H9 (cell line): ENCODE measurements at regions not wholly inside any gene's neighbourhood (a gene's known extent, or its start where the extent isn't known, plus 50 kb on each side); places are given as distances from the start of the nearest gene placed in this dataset.

Source experiments
- DNase-seq: peaks from one replicate; pipeline ENCODE4 v3.0.0-alpha.2; 2017
- H2AFZ ChIP-seq: one replicate; pipeline ENCODE4 v1.6.1; 2013; ENCODE audit warnings: mild to moderate bottlenecking, low read length, control low read depth, moderate library complexity
- H2AK5ac ChIP-seq: 2 replicates; pipeline ENCODE4 v1.6.1; 2013; ENCODE audit warnings: low read length, control low read depth, mixed read lengths; ENCODE audit not compliant: insufficient read length
- H2BK120ac ChIP-seq: one replicate; pipeline ENCODE4 v1.6.1; 2013; ENCODE audit warnings: low read depth, mild to moderate bottlenecking, low read length, control low read depth, inconsistent platforms; ENCODE audit not compliant: poor library complexity, severe bottlenecking
- H2BK12ac ChIP-seq: 2 replicates; pipeline ENCODE4 v1.6.1; 2013; ENCODE audit warnings: low read length, control low read depth, mixed read lengths, low read depth; ENCODE audit not compliant: insufficient read length
- H2BK15ac ChIP-seq: 2 replicates; pipeline ENCODE4 v1.6.1; 2013; ENCODE audit warnings: low read depth, low read length, control low read depth
- H2BK20ac ChIP-seq: one replicate; pipeline ENCODE4 v1.6.1; 2013; ENCODE audit warnings: low read depth, mild to moderate bottlenecking, low read length, control low read depth, inconsistent platforms; ENCODE audit not compliant: poor library complexity, severe bottlenecking
- H2BK5ac ChIP-seq: 2 replicates; pipeline ENCODE4 v1.6.1; 2013; ENCODE audit warnings: low read length, control low read depth, mixed read lengths; ENCODE audit not compliant: insufficient read length
- H3K14ac ChIP-seq: 2 replicates; pipeline ENCODE4 v1.6.1; 2013; ENCODE audit warnings: low read length, control low read depth; ENCODE audit not compliant: insufficient read depth
- H3K18ac ChIP-seq: 2 replicates; pipeline ENCODE4 v1.6.1; 2013; ENCODE audit warnings: low read depth, mild to moderate bottlenecking, mixed read lengths, low read length, control low read depth; ENCODE audit not compliant: insufficient read length
- H3K23ac ChIP-seq: 2 replicates; pipeline ENCODE4 v1.6.1; 2013; ENCODE audit warnings: low read length, control low read depth, mixed read lengths, low read depth; ENCODE audit not compliant: insufficient read length
- H3K23me2 ChIP-seq: 2 replicates; pipeline ENCODE4 v1.6.1; 2013; ENCODE audit warnings: low read depth, mild to moderate bottlenecking, mixed read lengths, low read length, control low read depth; ENCODE audit not compliant: insufficient read length, poor library complexity, severe bottlenecking
- H3K27ac ChIP-seq: 2 replicates; pipeline ENCODE4 v1.5.1; 2013; ENCODE audit warnings: low read length, control low read depth, mixed read lengths, low read depth; ENCODE audit not compliant: insufficient read length
- H3K27me3 ChIP-seq: 2 replicates; pipeline ENCODE4 v1.6.1; 2013; ENCODE audit warnings: low read length, control low read depth, inconsistent platforms; ENCODE audit not compliant: insufficient read depth
- H3K4ac ChIP-seq: 2 replicates; pipeline ENCODE4 v1.6.1; 2013; ENCODE audit warnings: low read depth, mild to moderate bottlenecking, control low read depth, inconsistent platforms, low read length, moderate library complexity
- H3K4me1 ChIP-seq: 2 replicates; pipeline ENCODE4 v1.6.1; 2013; ENCODE audit warnings: low read length, control low read depth, inconsistent platforms; ENCODE audit not compliant: insufficient read depth
- H3K4me2 ChIP-seq: 2 replicates; pipeline ENCODE4 v1.6.1; 2013; ENCODE audit warnings: low read length, control low read depth, mixed read lengths; ENCODE audit not compliant: insufficient read length, insufficient read depth
- H3K56ac ChIP-seq: 2 replicates; pipeline ENCODE4 v1.6.1; 2013; ENCODE audit warnings: low read depth, mild to moderate bottlenecking, mixed read lengths, low read length, control low read depth; ENCODE audit not compliant: insufficient read length
- H3K79me1 ChIP-seq: 2 replicates; pipeline ENCODE4 v1.6.1; 2013; ENCODE audit warnings: low read depth, mild to moderate bottlenecking, moderate library complexity, low read length, control low read depth, inconsistent platforms; ENCODE audit not compliant: insufficient read depth, poor library complexity, severe bottlenecking
- H3K79me2 ChIP-seq: 2 replicates; pipeline ENCODE4 v1.6.1; 2013; ENCODE audit warnings: low read length, control low read depth, inconsistent platforms; ENCODE audit not compliant: insufficient read depth
- H3K9ac ChIP-seq: 2 replicates; pipeline ENCODE4 v1.6.1; 2013; ENCODE audit warnings: low read length, control low read depth, mixed read lengths; ENCODE audit not compliant: insufficient read length; ENCODE audit errors: extremely low read depth
- H3K9me3 ChIP-seq: one replicate; pipeline ENCODE4 v1.6.1; 2013; ENCODE audit warnings: low read depth, low read length, inconsistent platforms; ENCODE audit not compliant: control insufficient read depth
- H3T11ph ChIP-seq: one replicate; pipeline ENCODE4 v1.6.1; 2013; ENCODE audit warnings: mild to moderate bottlenecking, low read length, control low read depth, inconsistent platforms
- H4K20me1 ChIP-seq: one replicate; pipeline ENCODE4 v1.6.1; 2013; ENCODE audit not compliant: control insufficient read depth, insufficient read length, insufficient read depth
- H4K5ac ChIP-seq: 2 replicates; pipeline ENCODE4 v1.6.1; 2013; ENCODE audit warnings: low read depth, mild to moderate bottlenecking, mixed read lengths, low read length, control low read depth; ENCODE audit not compliant: insufficient read length
- H4K8ac ChIP-seq: replicated peaks from 2 replicates; pipeline ENCODE4 v1.6.1; 2013; ENCODE audit warnings: low read length, control low read depth, mixed read lengths, low read depth; ENCODE audit not compliant: insufficient read length
- H4K91ac ChIP-seq: 2 replicates; pipeline ENCODE4 v1.6.1; 2013; ENCODE audit warnings: low read depth, mild to moderate bottlenecking, moderate library complexity, mixed read lengths, low read length, control low read depth; ENCODE audit not compliant: insufficient read length
- H3K27ac Mint-ChIP-seq, 3 experiments: 2 replicates in 2 of 3; 3 replicates in 1 of 3; pipeline ENCODE4 v1.8.0; 2020 to 2021; ENCODE audit warnings: mixed read lengths in 3 of 3, mild to moderate bottlenecking in 1 of 3, moderate library complexity in 1 of 3
- H3K27me3 Mint-ChIP-seq: 2 replicates; pipeline ENCODE4 v1.8.0; 2021; ENCODE audit warnings: low read depth, mild to moderate bottlenecking, moderate library complexity, mixed read lengths
- H3K36me3 Mint-ChIP-seq, 3 experiments: 2 replicates in 2 of 3; 3 replicates in 1 of 3; pipeline ENCODE4 v1.8.0; 2020 to 2021; ENCODE audit warnings: low read depth in 3 of 3, mixed read lengths in 3 of 3; ENCODE audit not compliant: insufficient read depth in 1 of 3
- H3K4me1 Mint-ChIP-seq, 2 experiments: 2 replicates each; pipeline ENCODE4 v1.8.0; 2020; ENCODE audit warnings: mixed read lengths in 2 of 2
- H3K4me3 Mint-ChIP-seq, 2 experiments: 2 replicates in 1 of 2; 3 replicates in 1 of 2; pipeline ENCODE4 v1.8.0; 2020 to 2021; ENCODE audit warnings: mild to moderate bottlenecking in 2 of 2, mixed read lengths in 2 of 2, moderate library complexity in 1 of 2
- H3K9me3 Mint-ChIP-seq, 2 experiments: 2 replicates in 1 of 2; 3 replicates in 1 of 2; pipeline ENCODE4 v1.8.0; 2020; ENCODE audit warnings: mild to moderate bottlenecking in 2 of 2, mixed read lengths in 2 of 2, moderate library complexity in 1 of 2
- CTCF ChIP-seq: fragments of 200-600 bp; sonication (generic); conservative IDR thresholded peaks from 3 replicates; pipeline ENCODE4 v1.8.0; 2021; ENCODE audit warnings: antibody characterized with exemption, mild to moderate bottlenecking

- Mint-ChIP-seq H3K27me3 (peaks cover 1% of the 10 kb centered on the region; the same call in 1 of the 2 replicates), H3K36me3 (peaks cover 0 to 8% (median under 1%) of the 10 kb centered on the region in 3 experiments; a peak in 4 of 7 replicates), H3K4me1 (no peaks in the 10 kb centered on the region), H3K9me3 (peaks cover 10 to 57% of the 10 kb centered on the region in 2 experiments), H3K4me3 (no peak overlapping the region), H3K27ac (no peak overlapping the region)
- H3K23ac ChIP-seq: no peak overlapping the region
- no peak for TF ChIP-seq CTCF
- no peak overlapping the region for H3K18ac ChIP-seq
- H3K27me3 ChIP-seq: no peaks in the 10 kb centered on the region
- H3K4me2 ChIP-seq: no peak overlapping the region
- no peak overlapping the region for H4K8ac ChIP-seq
- H2AK5ac ChIP-seq: no peak overlapping the region
- H2BK12ac ChIP-seq: no peak overlapping the region
- no peak overlapping the region for H4K91ac ChIP-seq
- H2BK20ac ChIP-seq: no peak overlapping the region
- H3K4ac ChIP-seq: no peak overlapping the region
- no peak overlapping the region for H4K5ac ChIP-seq
- no peak overlapping the region for H2BK15ac ChIP-seq
- H4K20me1 ChIP-seq: no peaks in the 10 kb centered on the region
- no peak overlapping the region for H2AFZ ChIP-seq
- DNase-seq: no peak
- no peak overlapping the region for H2BK5ac ChIP-seq
- no peaks in the 10 kb centered on the region for H3K9me3 ChIP-seq
- H2BK120ac ChIP-seq: no peak overlapping the region
- no peaks in the 10 kb centered on the region for H3K79me2 ChIP-seq
- H3K9ac ChIP-seq: no peak overlapping the region
- no peak overlapping the region for H3K27ac ChIP-seq
- no peak overlapping the region for H3K14ac ChIP-seq
- H3T11ph ChIP-seq: no peak overlapping the region
- no peaks in the 10 kb centered on the region for H3K4me1 ChIP-seq
- no peaks in the 10 kb centered on the region for H3K23me2 ChIP-seq
- no peaks in the 10 kb centered on the region for H3K79me1 ChIP-seq
- H3K56ac ChIP-seq: no peak overlapping the region
These were observed 403.3 kb downstream of the ZIC3 start for GRCh38 chrX:137969191-137969590.
